A673 (cell line): ENCODE measurements at regions not wholly inside any gene's neighbourhood (a gene's known extent, or its start where the extent isn't known, plus 50 kb on each side); places are given as distances from the start of the nearest gene placed in this dataset.

Experiments
- BruUV-seq: library from RNA; stranded (reverse); fragments of 400-500 nt; replicated peaks from 2 replicates; lab custom pipeline; 2021; lab: Mats Ljungman, UMichigan
- CTCF ChIA-PET: fragments of 300-600 bp; sonication (Branson Sonifier 250); formaldehyde crosslinking; loops from one replicate; lab custom pipeline; 2022; ENCODE audit warnings: antibody characterized with exemption; lab: Charles Lee
- POLR2A ChIA-PET: fragments of 300-600 bp; sonication (Branson Sonifier 250); formaldehyde crosslinking; loops from one replicate; lab custom pipeline; 2022; ENCODE audit warnings: antibody characterized with exemption; ENCODE audit not compliant: low non-redundant PET; lab: Charles Lee
- DNase-seq: peaks from one replicate; pipeline ENCODE4 v3.0.0-alpha.2; 2015; ENCODE audit warnings: low spot score
- H3K27ac ChIP-seq: fragments of 200-600 bp; sonication (generic); 2 replicates; pipeline ENCODE4 v1.5.1; 2016; ENCODE audit warnings: mixed run types, low read depth, mild to moderate bottlenecking, mixed read lengths, antibody characterized with exemption, low read length; ENCODE audit not compliant: poor library complexity, severe bottlenecking
- H3K27me3 ChIP-seq: fragments of 200-600 bp; sonication (generic); replicated peaks from 2 replicates; pipeline ENCODE4 v1.6.1; 2017; ENCODE audit warnings: mixed run types, low read depth, mild to moderate bottlenecking, mixed read lengths, antibody characterized with exemption, low read length; ENCODE audit not compliant: insufficient read depth, poor library complexity
- H3K36me3 ChIP-seq: fragments of 200-600 bp; sonication (generic); 2 replicates; pipeline ENCODE4 v1.6.1; 2016; ENCODE audit warnings: mixed run types, mild to moderate bottlenecking, mixed read lengths, antibody characterized with exemption, low read length; ENCODE audit not compliant: insufficient read depth, poor library complexity, severe bottlenecking
- H3K4me1 ChIP-seq: fragments of 200-600 bp; sonication (generic); 2 replicates; pipeline ENCODE4 v1.6.1; 2017; ENCODE audit warnings: mixed run types, mild to moderate bottlenecking, mixed read lengths, antibody characterized with exemption, low read length; ENCODE audit not compliant: insufficient read depth, poor library complexity, severe bottlenecking
- H3K4me3 ChIP-seq: fragments of 200-600 bp; sonication (generic); 2 replicates; pipeline ENCODE4 v1.5.1; 2016; ENCODE audit warnings: low read depth, mixed run types, mild to moderate bottlenecking, mixed read lengths, low read length; ENCODE audit not compliant: poor library complexity, severe bottlenecking
- H3K9me3 ChIP-seq: fragments of 200-600 bp; sonication (generic); 2 replicates; pipeline ENCODE4 v1.6.1; 2016; ENCODE audit warnings: mixed run types, low read depth, mild to moderate bottlenecking, mixed read lengths, antibody characterized with exemption, low read length; ENCODE audit not compliant: poor library complexity, severe bottlenecking
- CTCF ChIP-seq: fragments of 300-800, 200-600 bp; sonication (generic); conservative IDR thresholded peaks from 2 replicates; pipeline ENCODE4 v1.5.1; 2017; ENCODE audit warnings: low read depth, mild to moderate bottlenecking, antibody characterized with exemption, low read length, moderate library complexity, mixed read lengths
- EZH2 ChIP-seq: fragments of 200-600 bp; sonication (generic); IDR thresholded peaks from 2 replicates; pipeline ENCODE4 v1.6.1; 2017; ENCODE audit warnings: borderline replicate concordance, low read depth, mild to moderate bottlenecking, mixed read lengths, antibody characterized with exemption, low read length; ENCODE audit not compliant: poor library complexity, severe bottlenecking
- intact Hi-C: fragments of 100-400 bp; cut with micrococcal nuclease; formaldehyde crosslinking; loops from one replicate; pipeline ENCODE4 v1.10.0; 2022; ENCODE audit not compliant: unreplicated experiment

- H3K36me3 ChIP-seq, result no peaks in the 10 kb centered on the region
- intact Hi-C loops, result no loop called here
- TF ChIP-seq CTCF (no peak), EZH2 (no peak)
- ChIA-PET CTCF (no interaction called here), POLR2A (no interaction called here)
- BruUV-seq, result no TSS peak
- no peak overlapping the region for H3K4me3 ChIP-seq
- DNase-seq, result no peak
- H3K27me3 ChIP-seq, result no peaks in the 10 kb centered on the region
- H3K9me3 ChIP-seq, result no peaks in the 10 kb centered on the region
- H3K4me1 ChIP-seq, result no peaks in the 10 kb centered on the region
- H3K27ac ChIP-seq, result no peak overlapping the region
Observed at GRCh38 chr6:48928937-48929336, 534.1 kb downstream of the MMUT start.

- CTCF ChIA-PET, result no interaction called here
- Histone ChIP-seq H3K36me3 (no peaks in the 10 kb centered on the region), H3K4me3 (no peak overlapping the region), H3K27ac (no peak overlapping the region), H3K9me3 (no peaks in the 10 kb centered on the region), H3K4me1 (no peaks in the 10 kb centered on the region), H3K27me3 (no peaks in the 10 kb centered on the region)
- no TSS peak for BruUV-seq
- POLR2A ChIA-PET, result no interaction called here
- no peak for TF ChIP-seq EZH2
- no peak for TF ChIP-seq CTCF
- DNase-seq, result no peak
- intact Hi-C loops, result no loop called here
Observed at GRCh38 chr6:48922837-48923236, 540.2 kb downstream of the MMUT start.

- Histone ChIP-seq H3K27me3 (no peaks in the 10 kb centered on the region), H3K4me1 (no peaks in the 10 kb centered on the region), H3K36me3 (no peaks in the 10 kb centered on the region), H3K4me3 (no peak overlapping the region), H3K9me3 (no peaks in the 10 kb centered on the region), H3K27ac (no peak overlapping the region)
- ChIA-PET CTCF (no interaction called here), POLR2A (no interaction called here)
- no peak for TF ChIP-seq CTCF
- TF ChIP-seq EZH2, result no peak
- DNase-seq, result no peak
- BruUV-seq, result no TSS peak
- intact Hi-C loops, result no loop called here
Observed at GRCh38 chr6:48919555-48919954, 543.5 kb downstream of the MMUT start.
